KBM-7 (cell line): ENCODE measurements at regions not wholly inside any gene's neighbourhood (a gene's known extent, or its start where the extent isn't known, plus 50 kb on each side); places are given as distances from the start of the nearest gene placed in this dataset.
"Not testable (repeated sequence)": the region's sequence is repeated elsewhere in the genome, so short reads cannot be mapped to it uniquely, and the experiment has no call there.

Source experiments
- DNase-seq: peaks from one replicate; pipeline ENCODE4 v3.0.0-alpha.2; 2015
- in situ Hi-C: fragments of 300-500 bp; cut with MboI; formaldehyde crosslinking; loops from 2 replicates; pipeline ENCODE4 v1.14.3; 2020; ENCODE audit warnings: low sequenced_read_pairs, low pct_unique_long_range_greater_than_20kb, mixed read lengths

GRCh38 chr16:64085296-64085695 lies 1036.6 kb downstream of the CDH11 start:
- in situ Hi-C loops: no loop called here
- no peak for DNase-seq

- in situ Hi-C loops: no loop called here
- no peak for DNase-seq
Measured at GRCh38 chr16:64084706-64085105, 1037.2 kb downstream of the CDH11 start.

- no peak for DNase-seq
- in situ Hi-C loops: no loop called here
Measured at GRCh38 chr16:64083428-64084129, 1038.3 kb downstream of the CDH11 start.

- DNase-seq: no peak
- in situ Hi-C loops: no loop called here
Measured at GRCh38 chr16:64077242-64077641, 1044.6 kb downstream of the CDH11 start.

- DNase-seq: no peak
- in situ Hi-C loops: no loop called here
Measured at GRCh38 chr16:64074706-64075105, 1047.2 kb downstream of the CDH11 start.

- DNase-seq, in situ Hi-C loops: not testable (repeated sequence)
Measured at GRCh38 chr16:64072131-64072730, 1049.6 kb downstream of the CDH11 start.

GRCh38 chr16:64065523-64065922 lies 1056.3 kb downstream of the CDH11 start:
- in situ Hi-C loops: no loop called here
- DNase-seq: no peak

- no peak for DNase-seq
- in situ Hi-C loops: no loop called here
Measured at GRCh38 chr16:64061621-64062020, 1060.2 kb downstream of the CDH11 start.

GRCh38 chr16:64060631-64061030 lies 1061.2 kb downstream of the CDH11 start:
- in situ Hi-C loops: no loop called here
- no peak for DNase-seq

GRCh38 chr16:64058685-64059084 lies 1063.2 kb downstream of the CDH11 start:
- no peak for DNase-seq
- in situ Hi-C loops: no loop called here

- peak; percentile 11 for DNase-seq
- in situ Hi-C loops: no loop called here
Measured at GRCh38 chr16:64051824-64052223, 1070.0 kb downstream of the CDH11 start.

- in situ Hi-C loops: no loop called here
- no peak for DNase-seq
Measured at GRCh38 chr16:64047878-64048277, 1074.0 kb downstream of the CDH11 start.

- in situ Hi-C loops: no loop called here
- DNase-seq: no peak
Measured at GRCh38 chr16:64047207-64047606, 1074.7 kb downstream of the CDH11 start.

GRCh38 chr16:64035337-64035736 lies 1086.5 kb downstream of the CDH11 start:
- in situ Hi-C loops: no loop called here
- no peak for DNase-seq

GRCh38 chr16:64019339-64019738 lies 1102.5 kb downstream of the CDH11 start:
- in situ Hi-C loops: no loop called here
- DNase-seq: no peak

GRCh38 chr16:64017796-64018195 lies 1104.1 kb downstream of the CDH11 start:
- in situ Hi-C loops: no loop called here
- no peak for DNase-seq

GRCh38 chr16:64013856-64014255 lies 1108.0 kb downstream of the CDH11 start:
- in situ Hi-C loops: no loop called here
- no peak for DNase-seq

GRCh38 chr16:64012166-64012565 lies 1109.7 kb downstream of the CDH11 start:
- in situ Hi-C loops: no loop called here
- DNase-seq: no peak

GRCh38 chr16:64011650-64012049 lies 1110.2 kb downstream of the CDH11 start:
- no peak for DNase-seq
- in situ Hi-C loops: no loop called here

- DNase-seq: no peak
- in situ Hi-C loops: no loop called here
Measured at GRCh38 chr16:64008131-64008530, 1113.7 kb downstream of the CDH11 start.

GRCh38 chr16:64004116-64004515 lies 1117.7 kb downstream of the CDH11 start:
- DNase-seq: no peak
- in situ Hi-C loops: no loop called here
